ENCODE measurements at regions not wholly inside any gene's neighbourhood (a gene's known extent, or its start where the extent isn't known, plus 50 kb on each side); places are given as distances from the start of the nearest gene placed in this dataset.

DNA sequence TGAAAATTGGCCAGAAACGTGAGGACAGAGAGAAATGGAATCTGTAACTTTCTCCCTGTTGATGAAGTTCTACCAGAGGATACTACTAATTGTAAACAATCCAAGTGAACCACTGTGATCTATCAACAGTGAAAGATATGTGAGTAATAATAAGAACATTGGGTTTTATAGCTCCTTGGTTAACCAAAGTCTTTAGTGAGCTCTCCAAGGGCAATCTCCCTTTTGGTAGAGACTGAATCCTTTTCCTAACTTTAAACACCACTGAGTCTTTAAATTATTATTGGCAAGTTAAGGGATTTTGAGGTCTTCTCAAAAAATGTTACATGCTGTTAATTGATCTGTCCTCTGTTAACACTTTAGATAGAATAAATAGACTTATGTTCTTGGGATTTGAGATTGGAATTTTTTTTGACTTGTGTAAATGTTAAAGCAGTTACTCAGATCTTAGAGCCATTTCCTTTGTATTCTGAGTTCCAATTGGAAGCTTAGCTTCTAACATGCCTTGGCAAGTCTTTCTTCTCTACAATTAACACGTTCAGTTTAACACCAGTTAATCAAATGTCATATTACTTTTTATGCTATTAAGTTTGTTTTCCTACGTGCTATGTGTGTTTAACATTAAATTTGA lies 338.2 kb upstream of the DDHD1 start:
- WGBS, 3 donors, result 38 to 61% (median 39%) methylated on average over 3 of the region's 3 CpGs
- no peak overlapping the region for H3K4me3 ChIP-seq

DNA sequence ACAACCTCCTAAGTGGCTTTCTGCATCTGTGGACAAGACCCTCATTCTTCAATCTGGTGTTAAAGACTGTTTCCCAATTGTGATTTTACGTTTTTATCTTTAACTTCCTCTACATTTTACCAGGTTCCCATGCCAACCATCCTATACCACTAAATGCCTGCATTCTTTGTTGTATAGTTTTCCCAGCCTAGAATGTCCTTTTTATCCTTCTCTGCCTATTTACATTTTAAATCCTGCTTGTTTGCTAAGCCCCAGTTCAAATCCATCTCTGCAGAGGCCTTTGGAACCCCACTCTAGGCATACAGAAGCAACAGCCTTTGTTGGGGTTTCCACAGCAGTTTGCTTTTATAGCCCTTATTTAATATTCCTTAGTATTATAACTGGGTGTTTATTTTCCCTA lies 325.1 kb upstream of the DDHD1 start:
- WGBS, 3 donors, result 81 to 97% (median 85%) methylated on average over 1 of the region's 1 CpG
- H3K4me1 ChIP-seq, result no peaks in the 10 kb centered on the region
- ATAC-seq (no peak), DNase-seq (no peak)
- H3K9me3 ChIP-seq, result no peaks in the 10 kb centered on the region
- H3K27ac ChIP-seq, result no peak overlapping the region
- H3K36me3 ChIP-seq (ENCODE audit: insufficient read depth in 1 of 2, low read depth in 1 of 2), result no peaks in the 10 kb centered on the region
- TF ChIP-seq, protein P1, sequence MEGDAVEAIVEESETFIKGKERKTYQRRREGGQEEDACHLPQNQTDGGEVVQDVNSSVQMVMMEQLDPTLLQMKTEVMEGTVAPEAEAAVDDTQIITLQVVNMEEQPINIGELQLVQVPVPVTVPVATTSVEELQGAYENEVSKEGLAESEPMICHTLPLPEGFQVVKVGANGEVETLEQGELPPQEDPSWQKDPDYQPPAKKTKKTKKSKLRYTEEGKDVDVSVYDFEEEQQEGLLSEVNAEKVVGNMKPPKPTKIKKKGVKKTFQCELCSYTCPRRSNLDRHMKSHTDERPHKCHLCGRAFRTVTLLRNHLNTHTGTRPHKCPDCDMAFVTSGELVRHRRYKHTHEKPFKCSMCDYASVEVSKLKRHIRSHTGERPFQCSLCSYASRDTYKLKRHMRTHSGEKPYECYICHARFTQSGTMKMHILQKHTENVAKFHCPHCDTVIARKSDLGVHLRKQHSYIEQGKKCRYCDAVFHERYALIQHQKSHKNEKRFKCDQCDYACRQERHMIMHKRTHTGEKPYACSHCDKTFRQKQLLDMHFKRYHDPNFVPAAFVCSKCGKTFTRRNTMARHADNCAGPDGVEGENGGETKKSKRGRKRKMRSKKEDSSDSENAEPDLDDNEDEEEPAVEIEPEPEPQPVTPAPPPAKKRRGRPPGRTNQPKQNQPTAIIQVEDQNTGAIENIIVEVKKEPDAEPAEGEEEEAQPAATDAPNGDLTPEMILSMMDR (IDR thresholded peaks at IDR 0.05), result no peak
- intact Hi-C loops (cut with DNase I), result no loop called here
- H3K4me3 ChIP-seq, result no peak overlapping the region
- H3K27me3 ChIP-seq (ENCODE audit: insufficient read depth in 3 of 3, low read length in 2 of 3), result no peaks in the 10 kb centered on the region

More for the DNA sequence above, 338.2 kb upstream of the DDHD1 start:
- Histone ChIP-seq H3K4me1 (no peaks in the 10 kb centered on the region), H3K36me3 (ENCODE audit: insufficient read depth in 1 of 2, low read depth in 1 of 2) (no peaks in the 10 kb centered on the region), H3K27me3 (ENCODE audit: insufficient read depth in 3 of 3, low read length in 2 of 3) (no peaks in the 10 kb centered on the region), H3K27ac (no peak overlapping the region), H3K9me3 (no peaks in the 10 kb centered on the region)
- DNase-seq (no peak), ATAC-seq (no peak)
- intact Hi-C loops (cut with DNase I), result no loop called here
- TF ChIP-seq, protein P1 (IDR thresholded peaks at IDR 0.05), result no peak

DNA sequence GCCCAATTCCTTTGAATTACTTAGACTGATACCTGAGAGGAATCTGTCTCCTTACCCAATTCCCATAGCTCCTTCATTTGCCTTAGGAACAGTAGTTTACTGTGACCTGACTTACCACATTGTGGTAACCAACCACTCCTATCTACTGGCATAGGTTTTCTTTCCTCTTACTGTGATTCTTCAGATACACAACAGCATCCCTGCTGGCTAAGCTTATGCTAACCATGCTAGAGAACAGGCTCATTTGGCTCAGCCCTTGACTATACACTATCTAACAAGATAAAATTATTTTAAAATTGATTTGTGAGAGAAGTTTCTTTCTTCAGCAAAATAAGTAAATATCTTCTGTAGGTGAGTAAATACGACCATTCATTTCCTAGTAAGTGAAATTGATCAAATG lies 320.4 kb upstream of the DDHD1 start:
- no peaks in the 10 kb centered on the region for H3K27me3 ChIP-seq (ENCODE audit: insufficient read depth in 3 of 3, low read length in 2 of 3)
- peaks cover 10% of the 10 kb centered on the region for H3K4me1 ChIP-seq
- H3K27ac ChIP-seq, result no peak overlapping the region
- no peak for ATAC-seq
- no peak for DNase-seq
- WGBS, 3 donors, result 94 to 97% (median 96%) methylated on average over 1 of the region's 1 CpG
- no peaks in the 10 kb centered on the region for H3K36me3 ChIP-seq (ENCODE audit: insufficient read depth in 1 of 2, low read depth in 1 of 2)
- intact Hi-C loops (cut with DNase I), result no loop called here
- H3K9me3 ChIP-seq, result no peaks in the 10 kb centered on the region
- TF ChIP-seq, protein P1 (IDR thresholded peaks at IDR 0.05), result no peak
- H3K4me3 ChIP-seq, result no peak overlapping the region

DNA sequence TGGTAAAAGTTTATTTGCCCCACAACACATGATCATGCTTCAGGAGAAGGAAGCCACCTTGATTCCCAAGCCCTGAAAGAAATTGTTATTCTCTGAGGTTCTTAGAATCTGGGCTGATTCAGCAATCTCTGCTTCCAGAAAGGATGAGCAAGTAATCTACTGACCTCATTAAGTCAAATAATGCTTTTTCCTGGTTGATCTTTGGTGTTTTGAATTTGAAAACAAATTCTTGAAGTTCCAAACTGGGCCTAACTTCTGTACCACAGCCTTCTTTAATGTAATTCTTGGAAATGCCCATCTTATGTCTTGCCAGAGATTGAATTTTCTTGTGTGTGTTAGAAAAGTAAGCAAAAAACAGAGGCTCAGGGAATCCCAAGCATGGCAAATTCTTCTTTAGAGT lies 319.2 kb upstream of the DDHD1 start:
- Histone ChIP-seq H3K36me3 (ENCODE audit: insufficient read depth in 1 of 2, low read depth in 1 of 2) (no peaks in the 10 kb centered on the region), H3K4me3 (no peak overlapping the region), H3K9me3 (peaks cover under 1% of the 10 kb centered on the region), H3K27me3 (ENCODE audit: insufficient read depth in 3 of 3, low read length in 2 of 3) (no peaks in the 10 kb centered on the region), H3K4me1 (peaks cover 10% of the 10 kb centered on the region), H3K27ac (no peak overlapping the region)
- intact Hi-C loops (cut with DNase I), result no loop called here
- DNase-seq, result no peak
- TF ChIP-seq, protein P1 (IDR thresholded peaks at IDR 0.05), result no peak
- no peak for ATAC-seq

Data from psoas muscle (tissue), 7 donors.